GM19395 (cell line): ENCODE measurements at regions not wholly inside any gene's neighbourhood (a gene's known extent, or its start where the extent isn't known, plus 50 kb on each side); places are given as distances from the start of the nearest gene placed in this dataset.

Source experiments
- ATAC-seq: cut with Tn5 transposase; IDR thresholded peaks from one replicate; pipeline ENCODE4 v1.9.1; 2021; ENCODE audit warnings: mild to moderate bottlenecking, moderate library complexity; ENCODE audit not compliant: unreplicated experiment

DNA sequence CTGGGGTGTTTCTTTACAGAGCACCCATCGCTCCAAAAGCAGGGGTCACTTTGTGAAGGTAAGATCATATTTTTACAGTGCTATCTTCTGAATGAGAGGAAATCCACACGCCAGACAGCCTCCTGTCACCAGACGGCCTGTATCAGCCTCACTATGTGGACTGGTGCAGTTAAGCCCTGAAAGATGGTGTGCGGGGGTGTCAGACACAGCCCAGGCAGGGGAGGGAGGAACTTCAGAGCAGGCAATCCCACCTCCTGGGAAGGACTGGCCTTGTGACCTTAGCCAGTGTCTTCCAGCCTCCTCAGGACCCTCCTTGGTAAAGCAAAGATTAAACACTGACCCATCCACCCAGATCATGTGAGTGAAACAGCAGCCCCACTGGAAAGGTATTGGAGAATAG lies 249.4 kb upstream of the CTAGE1 start:
- ATAC-seq = no peak

DNA sequence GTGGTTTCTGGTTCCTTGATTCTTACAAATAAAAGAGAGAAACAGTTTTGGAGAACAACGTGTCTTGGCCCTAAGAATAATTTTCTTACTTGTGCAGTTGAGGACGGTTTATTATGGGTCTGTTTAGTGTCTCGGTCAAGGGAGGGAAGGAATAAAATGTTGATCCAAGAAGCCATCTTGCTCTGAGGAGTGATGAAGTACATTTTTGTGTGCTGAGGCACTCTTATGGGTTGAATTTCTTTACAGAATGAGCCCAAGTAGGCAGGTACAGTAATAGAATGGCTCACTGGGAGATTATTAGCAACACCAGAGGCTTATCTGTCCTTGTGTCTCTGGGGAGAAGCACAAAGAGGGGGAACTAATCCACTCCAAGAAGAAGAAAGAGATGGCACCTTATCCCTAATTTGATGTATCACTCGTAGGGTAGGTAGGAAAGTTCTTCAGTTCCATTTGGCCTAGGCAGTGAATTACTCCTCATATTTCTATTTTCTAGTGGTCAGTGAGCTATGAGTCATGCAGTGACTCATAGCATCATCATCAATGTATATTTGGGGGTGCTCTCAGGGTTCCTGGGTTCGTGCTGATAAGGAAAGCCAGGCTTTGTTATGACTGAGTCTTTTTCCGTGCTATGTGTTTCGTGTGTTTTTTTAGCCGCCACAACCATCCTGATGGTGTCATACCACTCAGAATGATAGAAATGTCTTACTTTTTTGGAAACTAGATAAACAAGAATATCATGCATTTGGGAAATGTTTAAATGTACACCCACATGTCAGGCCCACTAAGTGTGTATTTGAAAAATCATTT lies 250.1 kb upstream of the CTAGE1 start:
- ATAC-seq = no peak

DNA sequence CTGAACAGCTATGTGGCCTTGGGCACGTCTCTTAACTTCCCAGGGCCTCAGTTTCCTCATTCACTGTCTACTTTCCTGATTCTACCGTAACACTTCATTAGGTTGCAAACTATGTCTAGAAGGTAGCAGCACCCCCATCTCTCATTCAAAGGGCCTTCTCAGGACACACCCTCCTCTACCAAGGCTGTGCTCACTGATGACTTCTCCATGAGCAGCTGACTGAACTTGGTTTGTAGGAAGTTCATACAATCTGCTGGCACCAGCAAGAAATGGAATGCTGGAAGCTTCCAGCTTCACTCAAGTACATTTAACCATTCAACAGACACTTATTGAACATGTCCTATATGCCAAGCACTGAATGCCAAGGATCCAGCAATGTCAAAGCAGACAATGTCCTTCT lies 250.8 kb upstream of the CTAGE1 start:
- no peak for ATAC-seq

DNA sequence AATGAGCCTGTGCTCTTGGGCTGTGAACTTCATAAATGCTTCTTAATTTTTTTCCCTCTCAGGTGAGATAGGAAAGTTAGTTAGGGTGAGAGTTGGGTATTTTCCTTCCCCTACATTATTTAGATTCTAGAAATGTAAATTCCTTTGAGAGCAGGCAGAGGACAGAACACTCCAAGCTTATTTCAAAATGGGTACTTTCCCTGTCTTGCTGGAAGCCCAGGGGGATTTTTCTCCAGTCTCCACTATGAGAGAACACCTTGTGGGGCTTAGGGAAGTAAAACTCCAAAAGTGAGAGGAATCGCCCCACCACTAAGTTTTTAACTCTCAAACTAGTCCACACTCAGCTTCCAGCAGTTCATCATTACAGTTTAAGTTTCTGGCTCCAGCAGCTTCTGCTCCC lies 253.2 kb upstream of the CTAGE1 start:
- no peak for ATAC-seq

DNA sequence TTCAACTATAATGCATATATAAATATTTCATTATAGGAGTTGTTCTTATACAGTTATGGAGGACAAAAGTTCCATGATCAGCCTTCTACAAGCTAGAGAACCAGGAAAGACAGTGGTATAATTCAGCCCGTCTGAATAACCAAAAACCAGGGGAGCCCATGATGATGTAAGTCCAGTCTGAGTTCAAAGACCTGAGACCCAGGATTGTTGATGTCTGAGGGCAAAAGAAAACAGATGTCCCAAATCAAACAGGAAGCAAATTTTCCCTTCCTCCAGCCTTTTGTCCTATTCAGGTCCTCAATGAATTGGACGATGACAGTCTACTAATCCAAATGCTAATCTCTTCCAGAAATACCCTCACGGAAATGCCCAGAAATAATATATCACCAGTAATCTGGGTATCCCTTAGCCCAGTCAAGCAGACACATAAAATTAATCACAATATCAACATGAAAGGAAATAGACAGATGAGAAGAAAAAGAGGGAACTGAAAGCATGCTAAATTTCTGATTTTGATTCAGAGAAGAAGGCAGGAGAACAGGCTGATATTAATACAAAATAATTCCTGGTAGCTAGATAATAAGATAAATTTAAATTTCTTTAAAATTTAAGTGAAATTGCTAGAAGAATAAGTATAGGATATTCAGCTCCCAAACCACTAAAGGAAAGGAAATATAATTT lies 255.6 kb upstream of the CTAGE1 start:
- no peak for ATAC-seq

DNA sequence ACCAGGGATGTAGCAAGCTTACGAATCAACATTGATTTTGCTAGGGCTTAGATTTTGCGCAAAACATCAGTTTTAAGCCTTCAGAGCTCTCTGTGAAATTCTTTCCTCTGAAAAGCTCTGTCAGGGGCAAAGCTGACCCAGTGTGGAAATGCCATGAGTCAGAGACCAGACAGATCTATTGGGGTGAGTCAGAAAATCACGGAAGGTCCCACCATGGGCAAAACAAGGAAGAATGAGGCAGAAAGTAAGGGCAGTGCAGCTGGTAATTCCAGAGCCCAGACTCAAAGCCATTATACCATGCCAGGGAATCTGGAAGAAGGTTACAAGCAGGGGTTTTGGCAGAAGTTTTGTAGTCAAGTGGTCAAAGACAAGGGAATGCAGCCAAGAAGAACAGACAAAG lies 256.6 kb upstream of the CTAGE1 start:
- ATAC-seq = no peak

DNA sequence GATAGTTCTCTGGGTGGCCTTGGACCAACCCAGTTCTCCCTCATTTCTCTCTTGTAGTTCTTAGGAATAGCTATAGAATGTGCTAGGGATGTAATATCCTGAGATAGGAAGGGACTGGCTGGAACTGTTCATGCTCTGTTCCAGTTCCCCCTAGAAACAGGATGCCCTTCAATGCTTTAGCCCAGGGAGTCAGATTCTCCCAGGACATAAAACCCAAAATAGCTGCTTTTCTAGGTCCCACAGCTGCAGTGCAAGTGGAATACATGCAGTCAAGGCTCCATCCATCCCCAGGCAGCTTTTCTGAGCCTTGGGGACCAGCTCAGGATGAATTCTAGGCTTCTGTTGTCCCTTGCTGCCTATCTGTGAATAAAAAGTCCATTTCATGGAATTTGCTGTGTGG lies 257.3 kb upstream of the CTAGE1 start:
- no peak for ATAC-seq

DNA sequence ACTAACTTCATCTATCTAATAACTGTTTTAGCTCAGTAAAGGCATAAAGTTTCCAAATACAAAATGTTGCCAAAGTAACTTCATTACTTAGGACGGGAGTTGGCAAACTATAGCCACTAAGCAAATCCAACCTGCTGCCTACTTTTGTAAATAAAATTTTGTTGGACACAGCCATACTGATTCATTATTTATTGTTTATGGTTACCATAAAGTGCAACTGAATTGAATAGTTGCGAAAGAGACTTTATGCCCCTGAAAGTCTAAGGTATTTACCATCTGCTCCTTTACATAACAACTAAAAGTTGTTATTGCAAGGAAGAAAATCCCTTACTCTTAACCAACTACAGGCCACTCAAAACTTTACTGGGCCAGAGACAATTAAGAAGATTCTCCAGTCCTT lies 256.7 kb upstream of the RBBP8 start:
- ATAC-seq = no peak

DNA sequence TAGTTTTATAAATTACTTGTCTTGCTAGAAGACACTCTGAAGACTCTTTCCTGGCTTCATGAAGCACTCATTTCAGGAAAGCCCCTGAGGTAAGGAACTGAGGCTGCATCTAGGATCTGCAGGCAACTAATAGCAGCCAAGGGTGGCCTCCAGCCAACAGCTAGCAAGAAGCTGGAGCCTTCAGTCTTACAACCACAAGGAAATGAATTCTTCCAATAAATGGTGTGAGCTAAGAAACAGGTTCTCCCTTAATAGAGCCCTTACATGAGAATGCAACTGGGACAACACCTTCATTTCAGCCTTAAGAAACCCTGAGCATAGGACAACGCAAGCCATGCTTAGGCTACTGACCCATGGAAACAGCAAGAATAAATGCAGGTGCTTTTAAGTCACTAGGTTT lies 254.6 kb upstream of the RBBP8 start:
- no peak for ATAC-seq

DNA sequence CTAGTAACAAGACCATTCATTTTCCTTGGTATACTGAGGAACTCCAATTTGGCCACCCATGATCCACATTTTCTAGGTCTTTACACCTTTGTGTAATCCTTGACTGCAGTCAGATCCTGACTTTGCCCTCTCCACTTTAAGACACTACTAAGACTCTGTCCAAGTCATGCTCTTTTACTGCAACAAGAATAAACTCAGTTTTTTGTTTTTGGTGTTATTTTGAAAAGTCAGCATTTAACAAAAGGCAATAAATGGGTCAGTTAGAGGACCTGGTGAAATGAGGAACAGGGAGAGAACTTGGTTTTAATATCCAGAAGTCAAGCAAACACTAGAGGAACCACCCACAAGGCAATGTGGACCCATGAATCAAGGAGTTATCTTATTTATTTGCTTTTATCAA lies 252.2 kb upstream of the RBBP8 start:
- ATAC-seq = no peak

DNA sequence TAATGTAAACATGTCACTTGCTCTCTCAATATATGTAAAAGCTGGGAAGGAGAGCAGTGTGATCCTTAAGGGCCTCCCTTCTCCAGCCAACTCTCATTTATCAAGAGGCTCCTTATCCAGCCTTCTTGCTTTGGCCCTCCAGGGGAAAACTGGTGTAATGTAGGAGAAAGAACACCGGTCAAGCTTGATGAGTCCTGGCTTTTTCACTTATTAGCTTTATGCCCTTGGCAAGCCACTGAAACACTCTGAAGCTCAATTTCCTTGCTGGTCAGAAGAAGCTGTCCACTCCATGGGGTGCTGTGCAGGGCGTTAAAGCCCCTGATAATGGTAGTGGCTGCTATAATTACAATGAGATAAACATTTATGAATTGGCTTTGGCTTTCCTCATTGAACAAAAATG lies 251.2 kb upstream of the RBBP8 start:
- ATAC-seq = no peak

DNA sequence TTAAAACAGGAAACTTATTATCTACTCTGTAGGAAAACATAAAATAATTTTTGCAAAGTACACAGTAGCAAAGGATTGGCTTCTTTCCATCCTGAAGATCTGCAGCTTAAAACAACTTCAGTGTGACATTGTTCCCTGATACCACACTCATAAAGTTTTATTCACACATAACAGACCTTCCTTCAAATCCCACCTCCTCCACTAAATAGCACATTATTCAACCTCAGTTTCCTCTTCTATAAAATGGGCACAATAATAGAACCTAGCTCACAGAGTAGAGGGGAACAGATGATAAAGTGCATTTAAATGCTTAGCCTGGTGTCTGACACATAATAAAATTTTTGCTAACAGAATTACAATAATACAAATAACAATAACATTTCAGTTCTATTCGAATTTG lies 250.4 kb upstream of the RBBP8 start:
- ATAC-seq = no peak

DNA sequence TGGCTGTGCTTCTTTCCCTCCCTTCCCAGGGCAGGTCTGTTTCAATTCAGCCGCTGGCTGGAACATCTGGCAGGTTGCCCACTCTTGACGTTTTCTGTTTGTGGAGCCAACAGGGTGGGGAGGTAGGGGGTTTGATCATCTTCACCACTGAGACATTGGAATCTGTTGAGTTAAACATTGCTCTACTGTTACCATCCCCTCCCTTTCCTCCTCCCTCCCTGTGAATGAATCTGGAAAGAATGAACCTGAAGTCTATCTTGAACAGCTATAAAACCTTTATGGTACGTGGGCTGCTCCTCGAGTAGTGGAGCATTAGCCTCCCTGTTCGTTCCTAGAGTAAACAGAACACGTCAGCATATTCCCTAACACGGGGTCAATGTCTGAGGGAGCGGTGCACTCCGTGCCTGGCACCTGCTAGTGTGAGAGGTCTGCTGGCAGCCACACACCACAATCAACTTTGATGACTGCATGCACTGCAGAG lies 249.9 kb upstream of the RBBP8 start:
- no peak for ATAC-seq

DNA sequence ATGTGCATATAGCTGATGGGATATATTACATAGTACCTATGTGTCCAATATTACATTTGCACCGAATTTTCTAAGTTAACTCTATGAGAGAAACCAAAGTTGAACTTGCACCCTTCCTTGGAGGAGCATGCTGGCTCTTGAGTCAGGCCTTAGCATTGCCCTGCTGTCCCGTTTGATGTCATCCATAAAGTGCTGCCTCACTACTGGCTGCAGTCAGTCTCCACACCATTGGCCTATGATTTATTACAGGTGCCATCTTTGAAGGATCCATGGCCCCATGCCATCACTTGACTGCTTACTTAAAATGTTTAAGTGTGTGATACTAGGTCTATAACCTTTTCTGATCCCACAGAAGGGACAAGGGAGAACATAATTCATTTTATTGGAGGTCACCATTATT lies 249.3 kb upstream of the RBBP8 start:
- ATAC-seq = no peak

DNA sequence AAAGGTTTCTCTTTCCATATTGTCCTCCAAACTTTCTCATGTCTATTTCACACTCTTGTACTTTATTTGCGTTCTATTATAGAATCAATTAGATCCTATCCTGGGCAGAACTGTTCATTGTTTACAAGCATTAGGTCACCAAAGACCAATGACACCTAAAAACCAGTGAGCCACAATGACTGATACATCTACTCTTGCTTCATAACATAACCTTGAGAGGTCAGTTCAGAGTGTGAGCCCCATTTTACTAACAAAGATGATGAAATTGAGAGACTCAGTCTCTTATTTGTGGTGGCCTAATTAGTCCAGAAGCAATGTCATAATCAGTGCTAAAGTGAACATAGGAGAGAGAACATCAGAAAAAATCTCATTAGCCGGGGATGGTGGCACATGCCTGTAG lies 248.9 kb upstream of the RBBP8 start:
- ATAC-seq = no peak

DNA sequence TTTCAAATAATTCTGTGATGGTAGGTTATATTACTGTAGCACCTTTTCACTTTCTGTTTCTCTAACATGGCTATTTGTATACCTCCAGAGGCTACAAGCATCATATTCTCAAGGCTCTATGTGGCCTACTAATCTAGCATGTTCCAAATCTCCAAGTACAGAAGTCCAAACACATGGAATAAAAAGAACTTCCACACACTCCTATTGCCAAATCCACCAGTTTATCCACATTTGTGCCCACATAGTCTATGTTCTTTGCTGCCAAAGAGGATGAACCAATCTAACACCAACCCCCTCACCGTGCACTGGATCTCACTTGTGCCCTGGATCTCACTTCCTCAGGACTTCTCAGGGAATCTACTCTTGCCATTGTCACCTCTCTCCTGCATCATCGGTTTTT lies 247.3 kb upstream of the RBBP8 start:
- ATAC-seq = no peak

DNA sequence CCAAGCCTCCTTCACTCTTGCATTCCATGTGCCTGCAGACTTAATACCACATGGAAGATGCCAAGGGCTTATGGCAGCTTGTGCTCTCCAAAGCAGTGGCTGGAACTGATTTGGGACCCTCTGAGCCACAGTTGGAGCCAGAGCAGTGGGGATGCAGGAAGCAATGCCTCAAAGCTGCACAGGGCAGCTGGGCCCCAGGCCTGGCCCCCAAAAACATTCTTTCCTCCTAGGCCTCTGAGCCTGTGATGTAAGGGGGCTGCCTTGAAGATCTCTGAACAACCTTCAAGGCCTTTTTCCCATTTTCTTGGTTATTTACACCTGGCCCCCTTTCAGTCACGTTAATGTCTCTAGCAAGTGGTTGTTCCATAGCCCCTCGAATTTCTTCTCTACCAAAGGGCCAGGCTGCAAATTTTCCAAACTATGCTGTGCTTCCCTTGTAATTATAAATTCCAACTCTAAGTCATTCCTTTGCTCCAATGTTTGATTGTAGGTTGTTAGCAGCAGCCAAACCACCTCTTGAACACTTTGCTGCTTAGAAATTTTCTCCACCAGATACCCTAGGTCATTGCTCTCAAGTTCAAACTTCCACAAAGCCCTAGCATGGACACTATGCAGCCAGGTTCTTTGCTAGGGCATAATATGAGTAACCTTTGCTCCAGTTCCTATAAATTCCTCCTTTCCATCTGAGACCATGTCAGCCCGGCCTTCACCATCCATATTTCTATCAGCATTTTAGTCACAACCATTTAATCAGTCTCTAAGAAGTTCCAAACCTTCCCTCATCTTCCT lies 245.0 kb upstream of the RBBP8 start:
- no peak for ATAC-seq

DNA sequence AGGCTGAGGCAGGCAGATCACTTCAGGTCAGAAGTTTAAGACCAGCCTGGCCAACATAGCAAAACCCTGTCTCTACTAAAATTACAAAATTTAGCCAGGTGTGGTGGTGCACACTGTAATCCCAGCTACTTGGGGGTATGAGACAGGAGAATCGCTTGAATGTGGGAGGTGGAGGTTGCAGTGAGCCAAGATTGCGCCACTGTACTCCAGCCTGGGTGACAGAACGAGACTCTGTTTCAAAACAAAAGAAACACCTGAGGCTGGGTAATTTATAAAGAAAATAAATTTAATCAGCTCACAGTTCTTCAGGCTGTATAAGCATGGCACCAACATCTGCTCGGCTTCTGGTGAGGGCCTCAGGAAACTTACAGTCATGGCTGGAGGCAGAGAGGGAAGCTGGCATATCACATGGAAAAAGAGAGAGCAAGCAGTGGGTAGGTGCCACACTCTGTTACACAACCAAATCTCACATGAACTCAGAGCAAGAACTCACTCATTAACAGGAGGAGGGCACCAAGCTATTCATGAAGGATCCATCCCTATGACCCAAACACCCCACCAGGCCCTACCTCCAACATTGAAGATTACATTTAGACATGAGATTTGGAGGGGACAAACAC lies 244.1 kb upstream of the RBBP8 start:
- ATAC-seq = no peak

DNA sequence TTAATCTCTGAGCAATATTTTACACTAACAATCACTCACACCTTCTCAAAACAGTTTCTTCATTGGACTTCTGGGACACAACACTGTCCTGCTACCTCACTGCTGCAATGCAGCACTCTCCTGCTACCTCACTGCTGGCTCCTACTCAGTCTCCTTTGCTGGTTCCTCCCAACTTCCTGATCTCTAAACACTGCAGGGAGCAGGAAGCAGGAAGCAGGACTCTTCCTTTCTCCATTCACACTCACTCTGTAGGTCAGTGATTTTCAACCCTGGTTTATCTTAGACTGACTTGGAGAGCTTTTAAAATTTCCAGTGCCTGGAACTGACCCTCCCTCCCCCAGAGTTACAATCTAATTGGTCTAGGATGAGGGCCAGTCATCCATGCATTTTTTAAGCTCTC lies 243.4 kb upstream of the RBBP8 start:
- ATAC-seq = no peak

DNA sequence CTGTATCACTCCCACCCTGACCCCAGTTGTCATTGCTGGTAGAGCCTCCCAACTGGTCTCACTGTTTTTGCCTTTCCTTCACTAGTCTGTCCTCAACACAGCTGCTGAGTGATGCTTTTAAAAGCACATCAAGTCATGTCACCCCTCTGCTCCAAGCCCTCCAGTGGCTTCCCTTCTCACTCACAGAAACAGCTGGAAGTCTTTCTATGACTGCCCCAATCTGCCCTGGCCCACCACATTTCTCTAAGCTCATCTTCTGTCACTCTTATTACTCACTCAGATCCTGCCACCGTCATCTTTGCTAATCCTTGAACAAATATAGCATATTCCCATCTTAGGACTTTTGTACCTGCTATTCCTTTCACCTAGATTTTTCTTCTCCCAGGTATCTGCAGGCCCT lies 242.6 kb upstream of the RBBP8 start:
- no peak for ATAC-seq

DNA sequence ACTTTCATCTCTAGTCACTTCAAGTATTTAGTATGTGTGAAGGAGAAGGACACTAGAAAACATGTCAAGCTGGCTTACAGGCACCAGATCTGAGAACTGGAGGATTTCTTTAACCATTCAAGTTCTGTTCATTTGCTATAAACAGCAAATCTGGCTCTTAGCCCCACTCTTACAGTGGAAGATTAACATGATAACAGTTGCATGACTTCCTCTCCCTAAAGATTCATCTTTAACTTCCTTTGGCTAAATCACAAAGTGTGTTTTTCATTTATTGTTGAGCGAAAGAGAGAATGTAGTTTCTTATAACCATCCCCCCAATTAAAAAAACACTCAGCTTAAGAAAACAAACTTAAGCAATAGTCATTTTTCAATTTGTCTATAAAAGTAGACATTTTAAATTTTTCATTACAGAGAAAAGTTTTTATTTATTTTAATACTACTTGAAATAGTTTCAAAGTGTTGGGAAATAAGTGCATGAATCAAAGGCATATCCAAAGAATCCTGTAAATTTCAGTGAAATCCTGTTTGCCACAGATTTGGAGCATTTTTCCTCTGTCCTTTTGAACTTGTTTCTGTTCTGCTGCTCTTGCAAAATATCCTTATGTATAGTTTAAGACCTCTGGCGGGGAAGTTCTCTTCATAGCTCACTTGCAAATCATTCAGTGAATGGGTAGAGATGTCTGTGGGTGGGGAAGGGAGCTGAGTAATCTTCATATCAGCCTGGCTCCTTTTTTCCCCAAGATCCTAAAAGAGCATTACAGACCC lies 241.0 kb upstream of the RBBP8 start:
- no peak for ATAC-seq
